HCT116 (cell line): ENCODE measurements at regions not wholly inside any gene's neighbourhood (a gene's known extent, or its start where the extent isn't known, plus 50 kb on each side); places are given as distances from the start of the nearest gene placed in this dataset.

Source experiments
- ATAC-seq: fragments of 200-7000 bp; cut with Tn5 transposase; 2 replicates; pipeline ENCODE4 v1.9.1; 2020; ENCODE audit warnings: mild to moderate bottlenecking, moderate library complexity
- BruUV-seq: library from RNA; stranded (reverse); fragments of 400-500 nt; replicated peaks from 2 replicates; lab custom pipeline; 2021; lab: Mats Ljungman, UMichigan
- CTCF ChIA-PET: fragments of 300-600 bp; sonication (Branson Sonifier 250); formaldehyde crosslinking; loops from one replicate; lab custom pipeline; 2021; ENCODE audit warnings: antibody characterized with exemption; lab: Charles Lee
- POLR2A ChIA-PET: fragments of 300-600, 350-600 bp; sonication (Branson Sonifier 250); formaldehyde crosslinking; loops from one replicate; lab custom pipeline; 2021; ENCODE audit warnings: antibody characterized with exemption; lab: Charles Lee
- RAD21 ChIA-PET, 2 experiments: fragments of 300-600 bp; sonication (Branson Sonifier 250); formaldehyde crosslinking; loops; one replicate each; lab custom pipeline; 2023; ENCODE audit warnings: low total read pairs in 2 of 2; ENCODE audit not compliant: uncharacterized antibody in 2 of 2, unreplicated experiment in 2 of 2, low non-redundant PET in 1 of 2; lab: Charles Lee
- DNase-seq: peaks from one replicate; pipeline ENCODE4 v3.0.0-alpha.2; 2010; ENCODE audit warnings: low read depth, low spot score
- H2AFZ ChIP-seq: fragments of 200-600 bp; shearing (Covaris generic), sonication (generic); 2 replicates; pipeline ENCODE4 v1.6.1; 2017; ENCODE audit warnings: low read depth, mixed run types, mixed read lengths, antibody characterized with exemption, low read length; ENCODE audit not compliant: poor library complexity, severe bottlenecking
- H3K27ac ChIP-seq: 2 replicates; pipeline ENCODE4 v1.5.1; 2012; ENCODE audit warnings: low read depth, low read length
- H3K27me3 ChIP-seq: fragments of 200-600 bp; sonication (generic); 2 replicates; pipeline ENCODE4 v1.6.1; 2016; ENCODE audit warnings: mixed run types, low read length, mixed read lengths; ENCODE audit not compliant: insufficient read depth
- H3K36me3 ChIP-seq, 2 experiments: fragments of 200-500 bp in 1 of 2; fragments of 200-600 bp in 1 of 2; sonication (Bioruptor generic) in 1 of 2; sonication (generic) in 1 of 2; 2 replicates each; pipeline versions ENCODE4 v1.5.1 to v1.6.1; 2014 to 2016; ENCODE audit warnings: low read length in 2 of 2, inconsistent platforms in 1 of 2, mixed read lengths in 1 of 2, mixed run types in 1 of 2; ENCODE audit not compliant: insufficient read depth in 2 of 2, control insufficient read depth in 1 of 2
- H3K4me1 ChIP-seq, 2 experiments: fragments of 200-600 bp in 1 of 2; sonication (generic) in 1 of 2; 2 replicates each; pipeline versions ENCODE4 v1.5.1 to v1.6.1; 2012 to 2017; ENCODE audit warnings: low read length in 2 of 2, inconsistent platforms in 1 of 2, mild to moderate bottlenecking in 1 of 2, mixed read lengths in 1 of 2, mixed run types in 1 of 2, moderate library complexity in 1 of 2; ENCODE audit not compliant: insufficient read depth in 2 of 2, control insufficient read depth in 1 of 2
- H3K4me2 ChIP-seq: fragments of 200-600 bp; sonication (generic); 2 replicates; pipeline ENCODE4 v1.6.1; 2017; ENCODE audit warnings: mixed run types, low read length, mixed read lengths
- H3K4me3 ChIP-seq, 2 experiments: fragments of 200-600 bp in 1 of 2; sonication (generic) in 1 of 2; replicated peaks in 1 of 2; 2 replicates each; pipeline ENCODE4 v1.5.1; 2011 to 2016; ENCODE audit warnings: low read length in 2 of 2, control low read depth in 1 of 2, low read depth in 1 of 2, mild to moderate bottlenecking in 1 of 2, mixed read lengths in 1 of 2, mixed run types in 1 of 2
- H3K79me2 ChIP-seq: fragments of 200-600 bp; sonication (generic); 2 replicates; pipeline ENCODE4 v1.6.1; 2017; ENCODE audit warnings: mild to moderate bottlenecking, mixed run types, low read length, moderate library complexity, mixed read lengths; ENCODE audit not compliant: insufficient read depth
- H3K9ac ChIP-seq: fragments of 200-600 bp; sonication (generic); 2 replicates; pipeline ENCODE4 v1.6.1; 2016; ENCODE audit warnings: low read length, mixed read lengths
- H3K9me2 ChIP-seq: fragments of 200-600 bp; sonication (generic), shearing (Covaris generic); 2 replicates; pipeline ENCODE4 v1.6.1; 2017; ENCODE audit warnings: mixed run types, mild to moderate bottlenecking, moderate library complexity; ENCODE audit not compliant: insufficient read depth
- H3K9me3 ChIP-seq, 2 experiments: fragments of 200-500 bp in 1 of 2; fragments of 200-600 bp in 1 of 2; sonication (Bioruptor generic) in 1 of 2; sonication (generic) in 1 of 2; 2 replicates each; pipeline ENCODE4 v1.6.1; 2014 to 2017; ENCODE audit warnings: low read length in 2 of 2, mixed read lengths in 2 of 2, inconsistent platforms in 1 of 2, low read depth in 1 of 2, mild to moderate bottlenecking in 1 of 2, mixed run types in 1 of 2, moderate library complexity in 1 of 2; ENCODE audit not compliant: control insufficient read depth in 1 of 2, insufficient read depth in 1 of 2
- H4K20me1 ChIP-seq: fragments of 200-600 bp; sonication (generic), shearing (Covaris generic); 2 replicates; pipeline ENCODE4 v1.6.1; 2017; ENCODE audit warnings: mixed run types, mild to moderate bottlenecking, moderate library complexity; ENCODE audit not compliant: insufficient read depth
- CBX3 ChIP-seq: IDR thresholded peaks from 2 replicates; pipeline ENCODE4 v1.6.1; 2012; ENCODE audit warnings: low read depth
- CEBPB ChIP-seq: IDR thresholded peaks from 2 replicates; pipeline ENCODE4 v1.6.1; 2012; ENCODE audit warnings: low read depth
- EZH2phosphoT487 ChIP-seq: fragments of 200-600 bp; IDR thresholded peaks from 2 replicates; pipeline ENCODE4 v1.6.1; 2018; ENCODE audit warnings: antibody characterized with exemption, borderline replicate concordance
- JUND ChIP-seq: IDR thresholded peaks from 2 replicates; pipeline ENCODE4 v1.6.1; 2012
- RAD21 ChIP-seq: IDR thresholded peaks from 2 replicates; pipeline ENCODE4 v1.6.1; 2012; ENCODE audit warnings: low read depth, mild to moderate bottlenecking
- SRF ChIP-seq: IDR thresholded peaks from 2 replicates; pipeline ENCODE4 v1.6.1; 2012; ENCODE audit warnings: low read depth
- YY1 ChIP-seq: IDR thresholded peaks from 2 replicates; pipeline ENCODE4 v1.6.1; 2011; ENCODE audit warnings: low read length, low read depth, moderate library complexity, mild to moderate bottlenecking; ENCODE audit not compliant: insufficient replicate concordance; ENCODE audit errors: extremely low read depth
- intact Hi-C: fragments of 100-400 bp; cut with micrococcal nuclease; formaldehyde crosslinking; loops from 2 replicates; pipeline ENCODE4 v1.10.0; 2022

DNA sequence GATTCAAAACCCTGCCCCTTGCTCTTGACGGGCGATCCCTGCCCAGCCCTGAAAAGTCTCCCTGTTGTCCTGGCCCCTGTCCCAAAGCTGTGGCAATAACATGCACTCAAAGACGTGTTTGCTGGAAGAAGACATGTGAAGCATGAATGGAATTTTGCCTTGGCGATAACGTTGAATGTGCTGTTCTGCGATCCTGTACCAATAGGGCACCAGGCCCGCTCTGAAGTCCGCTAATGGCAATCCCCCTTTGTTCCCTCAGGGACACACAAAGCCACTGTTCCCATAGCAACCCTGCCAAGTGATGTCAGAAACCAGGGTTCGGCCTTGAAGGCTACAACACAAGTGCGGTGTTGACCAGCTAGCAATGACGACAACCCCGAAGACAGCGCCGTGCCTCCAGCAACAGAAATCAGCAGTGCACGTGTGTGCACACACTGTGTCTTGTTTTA is 284.6 kb downstream of the KLF6 start:
- H3K27ac ChIP-seq: no peak overlapping the region
- no TSS peak for BruUV-seq
- CTCF ChIA-PET: no interaction called here

DNA sequence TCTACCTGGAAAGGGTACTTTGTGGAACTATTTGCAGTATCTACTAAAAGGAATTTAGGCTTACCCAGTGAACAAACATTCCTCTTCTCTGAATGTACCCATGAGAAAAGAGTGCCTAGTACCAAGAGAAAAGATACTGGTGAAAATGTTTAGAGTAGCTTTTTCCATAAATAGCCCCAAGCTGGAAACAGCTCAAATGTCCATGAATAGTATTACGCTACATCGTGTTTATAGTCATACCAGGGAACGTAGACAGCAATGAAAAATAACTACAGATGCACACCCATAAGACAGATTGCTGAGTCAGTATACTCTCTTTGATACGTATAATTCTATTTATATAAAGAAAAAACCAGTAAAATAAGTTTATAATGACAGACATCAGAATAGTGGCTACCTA is 285.9 kb downstream of the KLF6 start:
- no TSS peak for BruUV-seq

More for the DNA sequence above, 284.6 kb downstream of the KLF6 start:
- no peaks in the 10 kb centered on the region for H3K9me3 ChIP-seq
- H3K9me2 ChIP-seq: no peaks in the 10 kb centered on the region
- no peak overlapping the region for H3K9ac ChIP-seq
- no peak overlapping the region for H2AFZ ChIP-seq
- no peak for DNase-seq
- H3K36me3 ChIP-seq: no peaks in the 10 kb centered on the region
- ATAC-seq: no peak
- no peaks in the 10 kb centered on the region for H3K4me1 ChIP-seq
- H3K4me2 ChIP-seq: no peak overlapping the region
- ChIA-PET RAD21 (no interaction called here), POLR2A (no interaction called here)
- no peaks in the 10 kb centered on the region for H4K20me1 ChIP-seq
- H3K4me3 ChIP-seq: no peak overlapping the region
- H3K27me3 ChIP-seq: peaks cover 7% of the 10 kb centered on the region; the same call in 1 of the 2 replicates
- intact Hi-C loops: no loop called here
- TF ChIP-seq CBX3 (no peak), JUND (no peak), RAD21 (no peak), EZH2phosphoT487 (no peak), YY1 (no peak)
- TF ChIP-seq, all 23 proteins: peak for 0
- H3K79me2 ChIP-seq: no peaks in the 10 kb centered on the region

More for the DNA sequence above, 285.9 kb downstream of the KLF6 start:
- RAD21 ChIA-PET: no interaction called here
- Histone ChIP-seq H3K36me3 (no peaks in the 10 kb centered on the region), H3K9me2 (no peaks in the 10 kb centered on the region), H2AFZ (no peak overlapping the region), H3K27ac (no peak overlapping the region), H3K4me3 (no peak overlapping the region), H3K9me3 (no peaks in the 10 kb centered on the region), H3K4me2 (no peak overlapping the region), H3K9ac (no peak overlapping the region), H3K4me1 (no peaks in the 10 kb centered on the region), H3K27me3 (peaks cover 7% of the 10 kb centered on the region; the same call in 1 of the 2 replicates), H4K20me1 (no peaks in the 10 kb centered on the region), H3K79me2 (no peaks in the 10 kb centered on the region)
- TF ChIP-seq SRF (no peak), CEBPB (no peak)
- intact Hi-C loops: no loop called here
- POLR2A ChIA-PET: interaction anchor here (0.6 kb wide), 1 partner anchor 241 kb away, joined by 3 read pairs; no protein-coding TSS in a partner anchor
- DNase-seq (no peak), ATAC-seq (no peak)
- CTCF ChIA-PET: no interaction called here
